22Rv1 (cell line): ENCODE measurements at regions not wholly inside any gene's neighbourhood (a gene's known extent, or its start where the extent isn't known, plus 50 kb on each side); places are given as distances from the start of the nearest gene placed in this dataset.

Experiments used
- CTCF ChIP-seq: fragments of 450-650 bp; IDR thresholded peaks from 2 replicates; pipeline ENCODE4 v1.5.1; 2017; ENCODE audit warnings: mild to moderate bottlenecking
- ZFX ChIP-seq: fragments of 450-650 bp; IDR thresholded peaks from 2 replicates; pipeline ENCODE4 v1.6.1; 2017; ENCODE audit warnings: antibody characterized with exemption, borderline replicate concordance

- no peak for TF ChIP-seq ZFX
- no peak for TF ChIP-seq CTCF
Measured at GRCh38 chr5:35518104-35518503, 99.6 kb upstream of the SPEF2 start.
